GM19372 (cell line): ENCODE measurements at regions not wholly inside any gene's neighbourhood (a gene's known extent, or its start where the extent isn't known, plus 50 kb on each side); places are given as distances from the start of the nearest gene placed in this dataset.
"Not testable (repeated sequence)": the region's sequence is repeated elsewhere in the genome, so short reads cannot be mapped to it uniquely, and the experiment has no call there.

Experiments used
- ATAC-seq: cut with Tn5 transposase; IDR thresholded peaks from one replicate; pipeline ENCODE4 v1.9.1; 2021; ENCODE audit warnings: mild to moderate bottlenecking, low read depth, moderate library complexity; ENCODE audit not compliant: unreplicated experiment

DNA sequence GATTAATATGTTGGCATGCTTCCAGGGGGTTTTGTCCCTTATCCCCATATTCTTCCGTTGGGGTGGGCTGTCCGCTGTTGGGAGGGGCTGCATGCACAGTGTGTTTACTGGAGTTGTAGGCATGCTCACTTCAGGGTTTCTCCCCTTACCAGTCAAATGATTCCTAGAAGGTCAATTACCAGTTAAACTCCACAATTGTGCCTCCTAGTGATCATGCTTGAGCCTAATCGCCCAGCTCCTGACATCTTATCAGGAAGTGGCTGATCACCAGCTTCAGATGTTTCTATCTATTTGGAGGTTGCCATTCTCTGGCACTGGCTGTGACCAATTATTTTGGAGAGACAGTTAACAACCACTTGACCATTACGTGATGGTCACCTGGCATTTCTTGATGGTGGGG, 1090.0 kb downstream of the SLITRK5 start:
- no peak for ATAC-seq

GRCh38 chr13:88764103-88764502, 1092.9 kb downstream of the SLITRK5 start:
- no peak for ATAC-seq

DNA sequence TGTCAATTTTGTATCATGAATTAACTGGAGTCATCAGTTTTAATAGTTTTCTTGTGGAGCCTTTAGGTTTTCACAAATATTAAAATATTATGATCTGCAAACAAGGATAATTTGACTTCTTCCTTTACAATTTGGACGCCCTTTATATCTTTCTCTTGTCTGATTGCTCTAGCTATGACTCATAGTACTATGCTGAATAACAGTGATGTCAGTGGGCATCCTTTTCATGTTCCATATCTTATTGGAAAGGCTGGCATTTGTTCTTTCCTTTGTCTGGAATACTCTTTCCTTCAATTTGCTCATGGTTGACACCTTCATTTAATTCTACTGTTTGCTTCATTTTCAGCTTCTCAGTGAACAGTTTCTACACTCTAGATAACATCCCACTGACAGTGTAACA, 1129.3 kb downstream of the SLITRK5 start:
- no peak for ATAC-seq

DNA sequence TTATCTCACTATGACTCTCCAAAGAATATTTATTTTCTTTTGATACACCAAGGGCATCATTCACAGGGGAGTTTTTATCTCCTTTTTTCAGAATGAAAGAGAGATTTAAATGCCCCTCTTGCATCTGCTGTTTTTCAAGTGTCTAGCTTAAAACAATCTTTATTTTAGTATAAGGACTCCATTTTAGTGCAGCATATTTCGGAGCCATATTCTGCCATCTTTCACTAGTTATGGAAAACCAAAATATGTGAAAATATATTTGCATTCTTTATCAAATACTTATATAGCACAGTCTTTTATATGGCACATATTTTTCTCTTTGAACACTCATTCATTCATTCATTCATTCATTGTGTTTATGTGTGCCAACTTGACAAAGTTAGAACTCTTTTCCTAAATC, 1130.2 kb downstream of the SLITRK5 start:
- no peak for ATAC-seq

DNA sequence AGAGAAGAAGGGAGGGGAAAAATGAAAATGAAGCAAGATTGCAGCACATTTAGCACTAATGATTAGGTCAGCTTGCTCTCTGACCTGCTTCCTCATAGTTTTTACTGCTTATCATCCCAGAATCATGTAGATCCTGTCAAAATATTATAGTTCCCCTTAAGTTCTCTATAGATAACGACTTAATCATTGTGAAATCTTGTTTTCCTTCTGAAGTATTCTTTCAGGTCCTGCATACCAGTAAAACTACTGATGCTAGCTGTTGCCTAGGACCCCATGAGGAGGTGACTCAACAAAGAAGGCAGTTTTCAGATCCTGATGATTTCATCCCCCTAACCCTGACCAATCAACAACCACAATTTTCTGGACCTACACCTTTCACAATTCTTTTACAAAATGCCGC, 1131.7 kb downstream of the SLITRK5 start:
- no peak for ATAC-seq

- no peak for ATAC-seq
These were observed 1135.3 kb downstream of the SLITRK5 start for GRCh38 chr13:88806438-88806837.

DNA sequence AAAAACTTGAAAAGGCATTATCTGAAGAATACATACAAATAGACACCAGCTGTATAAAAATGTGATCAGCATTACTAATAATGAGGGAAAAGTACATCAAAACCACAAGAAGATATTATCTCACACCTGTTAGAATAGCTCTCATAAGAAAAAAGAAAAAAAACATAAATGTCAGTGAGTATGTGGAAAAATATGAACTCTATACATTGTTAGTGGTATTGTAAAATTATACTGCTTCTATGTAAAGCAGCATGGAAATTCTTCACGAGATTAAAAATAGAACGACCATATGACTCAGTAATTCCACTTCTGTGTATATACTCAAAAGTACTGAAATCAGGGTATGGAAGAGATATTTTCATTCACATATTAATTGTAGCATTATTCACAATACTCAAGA, 1146.4 kb downstream of the SLITRK5 start:
- ATAC-seq = no peak

DNA sequence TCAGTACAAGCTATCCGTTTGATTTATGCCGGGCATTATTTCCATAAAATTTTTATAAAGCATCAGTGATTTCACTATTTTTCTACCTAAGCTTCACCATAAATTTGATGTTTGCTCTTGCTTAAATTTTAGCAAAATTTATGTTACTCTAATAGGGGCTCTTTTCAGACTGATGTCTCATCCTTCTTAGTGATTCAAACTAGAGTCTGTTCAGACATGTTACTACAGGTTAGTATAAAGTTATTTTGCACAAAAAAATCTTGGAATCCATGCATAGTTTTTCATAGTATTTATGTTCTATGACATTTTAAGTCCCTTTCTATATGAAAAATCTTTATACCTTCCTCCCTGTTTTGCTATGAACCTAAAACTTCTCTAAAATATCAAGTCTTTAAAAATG, 1151.9 kb downstream of the SLITRK5 start:
- no peak for ATAC-seq

- no peak for ATAC-seq
These were observed 1153.0 kb downstream of the SLITRK5 start for GRCh38 chr13:88824218-88824617.

GRCh38 chr13:88840085-88840484, 1168.9 kb downstream of the SLITRK5 start:
- ATAC-seq = no peak

- ATAC-seq = not testable (repeated sequence)
These were observed 1181.1 kb downstream of the SLITRK5 start for GRCh38 chr13:88852293-88852692.

DNA sequence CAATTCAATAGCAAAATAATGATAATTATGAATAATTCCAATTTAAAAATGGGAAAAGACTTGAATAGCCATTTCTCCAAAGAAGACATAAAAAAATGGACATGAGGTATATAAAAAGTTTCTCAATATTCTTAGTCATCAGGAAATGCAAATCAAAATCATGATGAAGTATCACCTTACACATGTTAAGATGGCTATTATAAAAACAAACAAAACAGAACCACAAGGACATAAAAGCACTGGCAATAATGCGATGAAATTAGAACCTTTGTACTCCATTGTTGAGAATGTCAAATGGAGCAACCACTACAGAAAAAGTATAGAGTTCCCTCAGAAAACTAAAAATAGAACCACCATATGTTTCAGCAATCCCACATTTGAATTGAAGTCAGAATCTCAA, 1186.1 kb downstream of the SLITRK5 start:
- no peak for ATAC-seq

- ATAC-seq = no peak
These were observed 1191.0 kb downstream of the SLITRK5 start for GRCh38 chr13:88862095-88862620.

DNA sequence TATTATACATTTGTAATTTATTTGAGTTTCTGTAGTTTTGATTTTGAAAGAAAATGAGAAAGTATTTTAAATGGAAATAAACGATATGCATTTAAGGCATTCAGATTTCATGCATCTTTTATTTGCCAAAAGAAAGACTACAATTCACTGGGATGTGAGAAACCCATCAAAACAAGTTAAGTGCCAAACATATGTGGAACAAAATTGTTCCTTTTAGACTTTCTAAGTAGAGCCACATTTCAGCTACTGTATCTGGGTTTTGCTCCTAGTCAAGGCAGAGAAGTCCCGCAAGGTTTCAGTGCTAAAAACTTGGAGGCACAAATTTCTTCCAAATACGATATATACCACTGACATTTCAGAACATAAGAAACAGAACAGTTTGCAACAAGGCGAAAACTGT, 1191.9 kb downstream of the SLITRK5 start:
- ATAC-seq = no peak

GRCh38 chr13:88866195-88866594, 1195.0 kb downstream of the SLITRK5 start:
- ATAC-seq = no peak

GRCh38 chr13:88883741-88884140, 1212.6 kb downstream of the SLITRK5 start:
- no peak for ATAC-seq

GRCh38 chr13:88887045-88887662, 1216.0 kb downstream of the SLITRK5 start:
- ATAC-seq = no peak

DNA sequence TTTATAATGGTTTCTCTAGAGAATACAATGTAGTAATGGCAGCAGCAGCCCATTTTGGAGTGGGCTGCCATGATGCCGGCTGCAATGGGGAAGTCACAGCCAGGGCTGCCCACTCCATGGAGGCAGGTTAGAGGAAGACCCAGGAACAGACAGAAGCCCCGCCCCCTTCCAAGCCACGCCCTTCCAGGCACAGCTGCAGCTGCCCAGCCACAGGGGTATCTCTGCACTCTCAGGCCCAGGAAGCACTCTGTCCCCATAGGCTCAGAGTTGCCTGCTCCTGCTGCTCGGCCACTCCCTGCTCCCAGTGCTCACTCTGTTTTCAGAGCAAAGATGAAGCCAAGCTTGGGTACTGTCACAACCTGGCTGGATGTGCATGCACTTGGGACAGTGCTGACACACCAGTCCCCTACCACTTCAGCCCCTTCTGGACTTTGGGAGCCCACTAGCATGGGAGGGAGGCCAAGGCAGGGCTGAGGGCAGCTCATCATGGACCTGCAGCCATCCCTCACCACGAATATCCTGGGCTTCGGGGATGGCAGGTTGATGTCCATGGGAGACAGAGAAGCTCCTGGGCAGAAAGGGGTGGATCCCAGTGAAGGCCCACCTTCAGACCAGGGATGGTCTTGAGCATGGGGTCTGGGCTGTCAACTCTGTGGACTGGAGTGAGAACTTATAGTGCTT, 1224.2 kb downstream of the SLITRK5 start:
- no peak for ATAC-seq

DNA sequence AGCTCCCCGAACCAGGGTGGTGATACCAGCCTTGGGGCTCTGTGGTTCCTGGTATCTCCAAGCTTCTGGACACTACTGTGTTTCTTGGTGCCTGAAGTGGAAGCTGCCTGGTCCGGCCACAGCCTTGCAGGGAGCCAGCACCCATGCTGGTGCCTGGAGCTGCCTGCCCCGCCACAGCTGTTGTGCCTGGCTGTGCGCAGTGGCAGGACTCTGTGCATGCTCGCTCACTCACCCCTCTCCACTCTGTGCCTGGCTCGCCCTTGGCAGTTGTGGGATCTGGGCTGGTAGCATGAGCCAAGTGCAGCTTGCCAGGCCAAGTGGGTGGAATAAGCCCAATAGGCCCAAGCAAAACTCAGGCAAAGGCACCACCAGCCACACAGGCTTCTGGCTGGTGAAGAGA, 1225.3 kb downstream of the SLITRK5 start:
- ATAC-seq = no peak

DNA sequence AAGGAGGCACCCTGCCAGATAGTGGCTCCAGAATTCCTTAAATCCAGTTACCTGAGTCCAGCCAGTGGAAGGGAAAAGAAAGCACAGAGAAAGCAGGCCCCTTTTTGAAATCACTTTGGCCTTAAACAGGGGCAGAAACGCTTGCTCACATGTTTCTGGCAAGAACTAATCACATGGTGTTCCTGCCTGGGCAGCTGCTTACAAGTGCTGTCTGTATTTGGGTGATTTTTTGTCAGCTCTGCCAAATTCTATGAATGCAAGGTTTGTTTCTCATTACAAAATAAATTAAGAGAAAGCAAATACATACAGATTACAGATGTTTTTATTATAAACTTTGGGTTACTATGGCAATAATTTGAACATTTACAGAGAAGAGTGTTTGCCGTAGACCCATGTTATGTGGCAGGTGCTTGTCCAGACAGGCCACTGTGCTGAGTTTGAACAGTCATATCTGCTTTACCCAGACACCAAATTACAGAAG, 1237.8 kb downstream of the SLITRK5 start:
- ATAC-seq = no peak

- peak; percentile 69 for ATAC-seq
These were observed 1248.9 kb downstream of the SLITRK5 start for GRCh38 chr13:88919970-88920628.

- no peak for ATAC-seq
These were observed 1254.8 kb downstream of the SLITRK5 start for GRCh38 chr13:88925954-88926353.
